HG03378 (cell line): ENCODE measurements at regions not wholly inside any gene's neighbourhood (a gene's known extent, or its start where the extent isn't known, plus 50 kb on each side); places are given as distances from the start of the nearest gene placed in this dataset.

Experiments used
- ATAC-seq: cut with Tn5 transposase; IDR thresholded peaks from one replicate; pipeline ENCODE4 v1.9.1; 2021; ENCODE audit warnings: mild to moderate bottlenecking, moderate library complexity; ENCODE audit not compliant: unreplicated experiment

DNA sequence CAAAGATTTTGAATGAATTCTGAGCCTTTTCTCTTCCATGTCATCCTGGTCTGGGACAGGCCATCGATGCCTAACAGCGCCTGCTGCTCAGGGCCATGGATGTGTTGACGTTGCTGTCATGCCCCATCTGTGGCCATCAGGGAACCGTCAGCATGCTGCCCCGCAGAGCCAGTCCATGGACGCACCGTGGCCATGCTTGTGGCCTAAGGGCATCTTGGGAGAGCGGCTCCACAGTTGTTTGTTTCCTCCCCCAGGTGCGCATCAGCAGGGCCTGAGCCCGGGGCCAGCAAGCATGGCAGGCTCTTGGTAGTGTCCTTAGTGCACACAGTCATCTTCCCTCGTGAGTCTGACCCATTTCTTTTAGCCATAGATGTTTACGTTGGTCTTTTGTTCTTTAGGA, 142.7 kb downstream of the VAPA start:
- no peak for ATAC-seq

DNA sequence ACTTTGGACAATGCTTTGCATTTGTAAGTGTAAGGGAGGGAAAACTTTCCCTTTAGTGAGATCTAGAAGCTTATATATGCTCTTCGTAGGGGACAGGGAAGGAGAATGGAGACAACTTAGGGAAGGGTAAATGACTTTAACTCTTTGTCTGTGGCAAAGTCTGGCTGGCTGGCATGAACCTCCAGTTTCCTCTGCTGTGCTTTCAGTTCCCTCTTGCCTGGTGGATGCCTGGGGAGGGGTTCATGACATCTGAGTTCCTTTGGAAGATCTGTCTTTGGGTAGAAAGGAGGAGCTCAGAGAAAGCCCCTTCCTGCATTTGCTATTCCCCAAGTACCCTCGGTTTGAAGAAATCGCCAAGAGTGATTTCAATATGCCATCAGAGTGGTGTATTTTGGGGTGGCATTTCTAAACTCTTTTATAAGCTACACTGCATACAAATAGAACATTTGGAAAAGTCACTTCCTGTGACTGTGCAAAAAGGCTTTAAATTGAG, 143.6 kb downstream of the VAPA start:
- ATAC-seq: no peak

DNA sequence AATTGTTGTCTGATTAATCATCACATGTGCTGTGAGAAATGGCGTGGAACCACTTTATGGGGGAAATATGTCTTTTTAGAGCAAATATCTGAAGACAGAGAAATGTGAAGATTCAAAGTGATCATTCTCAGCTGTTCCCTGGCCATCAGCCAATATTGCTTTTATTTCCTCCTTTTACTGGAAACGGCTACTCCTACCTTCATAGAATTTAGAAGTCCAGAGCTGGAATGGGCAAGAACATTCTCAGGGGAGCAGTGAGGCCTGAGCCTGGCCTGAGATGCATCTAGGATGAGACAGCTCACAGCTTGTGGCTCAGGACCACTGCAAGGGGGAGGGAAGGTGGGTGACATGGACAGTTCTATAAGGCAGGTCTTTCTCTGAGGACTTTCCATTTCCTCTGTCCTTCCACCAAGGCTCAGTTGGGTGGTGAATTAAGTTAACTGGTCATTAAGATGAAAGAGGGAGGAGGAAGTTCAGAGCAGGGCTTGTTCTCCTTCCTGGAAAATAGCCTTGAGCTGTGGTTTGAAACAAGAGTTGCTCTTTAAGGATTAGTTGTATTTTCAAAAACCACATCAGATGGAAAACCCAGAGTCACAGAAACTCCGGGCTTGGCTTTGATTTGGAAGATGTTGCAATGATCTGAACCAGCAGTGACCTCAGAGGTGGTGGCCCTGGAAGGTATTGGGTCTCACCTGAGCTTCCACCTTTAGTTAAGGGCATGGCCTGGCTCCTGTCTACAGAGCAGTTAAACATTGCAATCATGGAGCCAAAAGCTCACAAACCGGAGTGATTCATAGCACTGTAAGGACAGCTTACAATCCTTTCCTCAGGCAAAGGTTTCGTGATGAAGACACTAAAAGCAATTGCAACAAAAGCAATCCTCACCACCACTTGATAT, 144.3 kb downstream of the VAPA start:
- ATAC-seq: no peak

DNA sequence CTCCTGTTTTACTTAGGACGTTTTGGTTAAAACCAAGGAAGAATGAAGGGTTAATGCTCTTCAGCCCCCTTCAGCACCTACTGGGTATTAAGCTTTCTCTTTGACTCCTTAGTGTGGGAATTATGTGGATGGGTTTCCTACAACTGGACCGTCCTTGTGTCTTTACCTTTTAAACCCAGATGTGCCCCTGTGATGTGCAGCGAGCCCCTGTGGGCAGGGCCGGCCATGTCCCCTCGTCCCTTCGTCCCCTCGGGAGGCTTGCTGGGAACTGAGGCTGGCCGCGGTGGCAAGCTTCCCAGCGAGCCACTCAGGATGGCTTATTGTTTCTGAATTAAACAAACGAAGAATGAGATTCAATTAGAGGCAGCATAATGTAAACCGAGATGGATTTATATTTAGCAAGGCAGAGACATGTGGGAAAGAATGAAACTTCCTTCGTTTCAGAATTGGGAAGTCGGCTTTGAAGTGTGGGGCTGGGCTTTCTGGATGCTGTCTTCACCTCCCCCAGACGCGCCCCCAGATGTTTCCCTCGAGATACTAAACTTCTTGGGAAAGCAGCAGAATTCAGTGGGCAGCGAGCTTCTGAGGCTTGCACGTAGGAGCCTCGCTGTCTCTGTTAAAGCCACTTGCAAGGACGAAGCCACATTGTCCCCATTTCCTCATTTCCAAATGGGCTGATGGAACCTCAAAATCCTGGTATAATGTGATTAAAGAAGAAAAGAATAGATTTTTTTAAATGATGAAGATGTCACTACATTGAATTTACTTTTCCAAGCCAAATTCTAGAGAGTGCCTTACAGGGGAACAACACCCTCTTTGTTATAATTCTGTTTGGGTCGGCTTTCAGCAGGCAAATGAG, 146.0 kb downstream of the VAPA start:
- ATAC-seq: no peak

DNA sequence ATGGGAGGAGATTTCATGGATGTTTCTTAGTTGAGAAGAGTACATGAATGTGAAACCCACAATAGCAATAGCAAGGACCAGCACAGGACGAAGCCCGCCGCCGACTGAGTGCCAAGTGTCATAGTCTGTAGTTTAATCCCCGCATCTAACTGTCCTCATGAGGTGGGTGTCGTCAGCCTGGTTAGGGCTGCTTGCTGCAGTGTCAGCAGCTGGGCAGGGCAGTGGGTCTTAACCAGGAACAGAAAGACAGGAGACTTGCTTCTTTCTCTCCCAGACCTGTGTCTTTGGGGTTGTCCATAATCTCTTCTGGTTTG, 146.6 kb downstream of the VAPA start:
- ATAC-seq: no peak

DNA sequence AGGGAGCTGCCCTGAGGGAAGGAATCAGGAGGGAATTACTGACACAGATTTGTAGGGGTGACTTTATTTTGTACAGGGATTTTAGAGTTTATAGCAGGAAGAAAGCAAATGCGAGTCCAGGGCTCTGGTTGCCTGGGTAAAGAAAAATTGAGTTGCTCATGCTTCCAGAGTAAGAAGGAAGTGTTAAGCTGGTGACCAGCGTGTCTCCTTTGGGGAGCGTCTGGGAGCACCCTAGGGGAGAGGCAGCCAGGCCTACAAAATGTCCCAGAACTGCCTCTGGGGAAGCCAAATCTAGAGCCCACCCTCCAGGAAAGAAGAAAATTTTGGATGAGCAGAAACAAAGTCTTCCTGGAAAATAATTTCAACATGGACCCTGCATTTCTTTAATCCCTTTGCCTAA, 147.0 kb downstream of the VAPA start:
- ATAC-seq: no peak

DNA sequence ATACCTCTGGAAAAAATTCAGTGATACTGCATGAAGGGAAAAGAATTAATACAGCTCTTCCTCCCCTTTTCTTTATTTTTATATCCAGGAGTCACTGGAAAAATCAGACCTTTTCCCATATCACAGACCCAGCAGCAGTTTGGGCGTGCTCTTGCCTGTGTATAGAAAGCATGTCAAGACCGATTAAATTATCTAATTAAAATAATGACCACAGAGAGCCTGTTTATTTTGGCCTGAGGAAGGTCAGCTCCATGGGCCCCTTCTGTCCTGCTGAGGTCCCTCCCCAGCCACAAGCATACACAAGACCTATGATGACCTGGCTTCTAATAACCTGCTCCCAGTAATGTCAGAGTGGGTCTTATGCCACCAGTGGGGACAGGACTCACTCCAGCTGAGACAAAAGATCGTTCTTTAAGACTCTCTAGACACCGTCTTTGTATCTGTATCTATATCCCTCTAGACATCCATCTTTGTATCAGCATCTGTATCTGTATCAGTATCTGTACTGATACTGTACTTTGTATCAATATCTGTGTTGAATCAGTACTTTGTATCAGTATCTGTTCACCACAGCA, 147.8 kb downstream of the VAPA start:
- ATAC-seq: no peak

DNA sequence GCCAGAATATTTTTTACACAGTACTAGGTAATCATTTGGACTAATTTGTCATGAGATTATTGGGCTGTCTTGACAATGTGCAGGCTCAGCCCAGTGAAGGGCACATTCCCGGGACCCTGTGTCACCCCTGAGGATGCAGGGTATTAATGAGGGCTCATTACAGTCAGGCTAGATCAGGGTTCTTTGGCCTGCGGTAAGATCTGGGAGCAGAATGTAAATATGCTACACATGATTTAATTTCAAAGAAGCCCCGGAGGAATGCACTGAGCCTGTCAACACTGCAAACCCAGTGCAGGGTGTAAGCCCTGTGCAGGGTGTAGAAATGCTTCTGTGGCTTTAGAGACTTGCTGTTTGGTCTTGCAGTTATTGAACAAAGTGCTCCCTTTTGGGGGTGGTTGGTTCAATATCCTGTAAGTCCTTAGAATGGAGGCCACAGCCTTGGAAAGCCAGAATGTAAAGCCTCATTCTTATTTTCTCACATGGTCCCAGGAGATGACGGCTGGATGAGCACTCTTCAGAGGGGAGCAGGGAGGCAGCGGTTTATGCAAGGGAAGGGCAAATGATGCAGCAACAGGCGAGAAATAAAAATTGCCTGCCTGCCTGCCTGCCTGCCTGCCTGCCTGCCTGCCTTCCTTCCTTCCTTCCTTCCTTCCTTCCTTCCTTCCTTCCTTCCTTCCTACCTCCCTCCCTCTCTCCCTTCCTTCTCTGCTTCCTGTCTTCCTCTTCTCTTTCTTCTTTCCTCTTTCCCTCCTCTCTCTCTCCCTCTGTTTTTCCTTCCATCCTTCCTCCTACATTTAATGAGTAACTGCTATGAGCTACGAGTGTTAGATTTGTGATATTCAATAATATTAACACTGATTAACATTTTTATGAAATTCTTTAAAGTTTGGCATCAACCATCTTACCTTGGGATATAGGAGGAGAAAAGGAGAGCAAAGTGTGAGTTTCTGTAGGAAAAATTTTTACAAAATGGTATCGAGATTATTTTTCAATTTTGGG, 148.8 kb downstream of the VAPA start:
- ATAC-seq: no peak

DNA sequence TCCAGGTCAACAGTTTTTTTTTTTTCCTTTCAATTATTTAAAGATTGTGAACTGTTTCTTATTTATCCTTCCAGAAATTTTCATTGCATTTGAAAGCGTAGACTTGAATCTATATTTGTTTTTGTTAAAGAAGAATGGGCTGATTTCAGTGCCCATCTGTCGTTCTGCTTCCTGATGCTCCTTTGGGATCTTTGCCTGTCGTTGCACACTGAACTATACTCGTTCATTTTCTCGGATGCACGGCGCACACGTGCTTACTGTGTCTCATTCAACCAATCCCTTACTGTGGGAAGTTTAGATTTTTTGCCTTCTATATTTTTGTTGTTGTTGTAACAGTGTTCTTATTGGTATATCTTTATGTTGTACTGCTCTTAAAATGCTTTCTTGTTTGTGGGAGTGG, 149.7 kb downstream of the VAPA start:
- ATAC-seq: no peak

DNA sequence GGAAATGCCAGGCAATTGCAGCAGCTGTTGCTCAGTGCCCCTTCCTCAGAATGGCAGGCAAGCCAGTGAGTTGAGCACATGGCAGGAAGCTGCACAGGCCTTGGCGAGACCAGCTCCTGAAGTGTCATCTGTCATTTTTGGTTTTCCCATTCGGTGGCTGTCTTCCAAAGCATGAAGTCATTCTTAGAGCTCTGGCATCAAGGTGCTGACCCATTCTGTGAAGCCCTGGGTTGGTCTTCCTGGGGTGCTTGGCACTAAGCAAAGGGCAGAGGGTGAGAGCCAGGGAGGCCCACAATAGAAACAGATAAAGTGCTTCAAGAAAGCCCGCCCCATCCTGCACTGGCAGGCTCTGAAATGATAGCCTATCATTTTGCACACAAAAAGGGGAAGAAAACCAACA, 150.5 kb downstream of the VAPA start:
- ATAC-seq: no peak

DNA sequence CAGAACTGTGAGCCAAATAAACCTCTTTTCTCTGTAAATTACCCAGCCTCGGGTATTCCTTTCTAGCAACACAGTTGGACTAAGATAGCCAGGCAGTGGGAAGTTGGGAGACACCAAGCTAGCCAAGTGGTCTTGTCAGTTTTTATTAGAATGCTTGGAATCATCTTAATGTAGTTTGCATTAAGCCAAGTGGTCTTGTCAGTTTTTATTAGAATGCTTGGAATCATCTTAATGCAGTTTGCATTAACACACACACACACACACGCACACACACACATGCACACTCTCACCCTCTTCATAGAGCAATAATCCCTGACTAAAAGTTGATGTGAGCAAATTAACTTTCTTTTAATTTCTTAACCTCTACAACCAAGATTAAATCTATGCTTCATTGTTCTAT, 151.5 kb downstream of the VAPA start:
- ATAC-seq: no peak

DNA sequence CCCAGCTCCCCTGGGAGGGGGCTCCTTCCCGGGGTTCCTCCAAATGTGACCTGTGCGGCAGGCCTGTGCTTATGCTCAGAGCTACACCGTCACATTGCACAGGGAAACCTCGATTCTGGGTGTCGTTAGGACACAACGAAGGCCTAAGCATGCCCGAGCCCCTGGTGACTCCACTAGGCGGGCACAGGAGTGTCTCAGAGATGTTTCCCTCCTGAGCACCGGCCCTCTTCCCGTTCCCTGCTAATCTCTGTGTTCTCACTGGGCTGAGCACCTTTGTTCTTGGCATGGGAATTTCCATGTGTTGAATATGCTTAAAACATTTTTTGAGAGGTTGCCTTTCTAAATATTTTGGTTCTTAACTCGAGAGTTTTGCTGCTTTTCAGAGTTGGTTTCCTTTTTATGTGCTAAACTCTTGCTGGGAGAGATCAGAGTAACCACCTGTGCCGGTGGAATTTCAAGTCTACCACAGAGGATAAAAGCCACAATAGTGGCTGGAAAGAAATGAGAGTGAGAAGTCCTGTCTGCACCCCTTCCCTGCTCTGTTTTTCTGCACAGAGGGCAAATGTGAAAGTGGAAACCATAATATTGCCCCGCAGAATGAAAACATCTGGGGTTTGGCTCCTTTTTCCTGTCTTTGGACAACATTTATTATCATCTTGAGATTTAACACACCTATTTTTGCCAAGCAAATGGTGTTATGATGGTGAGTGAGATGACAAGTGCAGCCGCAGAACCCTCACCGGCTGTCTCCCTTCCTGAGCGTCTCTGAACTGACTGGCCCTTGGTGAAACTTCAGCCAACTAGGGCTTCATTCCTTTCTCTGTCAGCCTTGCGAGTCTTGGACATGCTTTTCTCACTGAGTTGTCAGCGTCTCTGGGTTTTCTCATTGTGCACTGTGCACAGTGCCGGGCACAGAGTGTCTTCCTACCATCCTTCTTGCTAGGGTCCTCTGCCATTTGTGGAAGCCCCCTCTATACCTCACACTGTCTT, 154.1 kb downstream of the VAPA start:
- no peak for ATAC-seq

DNA sequence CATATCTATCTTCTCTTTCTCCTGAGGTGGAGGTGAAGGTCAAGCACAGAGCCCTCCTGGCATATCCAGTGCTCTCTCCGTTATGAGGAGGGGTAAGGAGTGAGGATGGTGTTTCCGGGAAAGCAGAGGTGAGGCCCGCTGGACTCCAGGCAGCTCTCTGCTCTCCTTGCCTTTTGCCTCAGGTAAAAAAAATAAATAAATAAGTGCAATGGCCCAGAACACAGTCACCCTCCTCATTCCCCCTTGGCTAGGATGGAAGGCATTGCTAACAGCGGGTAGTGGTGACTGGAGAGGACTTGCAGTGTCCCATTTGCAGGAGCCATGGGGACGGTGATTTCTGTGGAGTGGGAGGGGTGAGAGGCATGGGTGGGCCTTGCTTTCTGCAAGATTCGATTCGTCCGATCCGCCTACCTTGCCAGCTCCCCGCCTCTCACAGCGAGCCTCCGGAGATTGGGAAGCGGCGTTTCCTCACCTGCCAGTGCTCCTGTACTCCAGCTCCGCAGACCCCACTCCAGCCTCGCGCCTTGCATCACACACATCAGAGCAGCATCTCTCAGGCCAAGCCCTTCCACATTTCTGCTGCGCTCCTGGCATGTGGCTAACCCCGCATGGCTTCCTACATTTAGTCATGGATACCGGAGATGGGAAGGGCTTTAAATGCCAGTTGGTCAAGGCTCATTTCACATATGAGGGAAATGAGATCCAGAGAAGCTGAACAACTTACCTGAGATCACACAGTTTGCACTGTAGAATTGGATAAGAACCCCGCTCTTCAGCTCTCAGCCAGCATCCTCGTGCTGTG, 155.2 kb downstream of the VAPA start:
- no peak for ATAC-seq

DNA sequence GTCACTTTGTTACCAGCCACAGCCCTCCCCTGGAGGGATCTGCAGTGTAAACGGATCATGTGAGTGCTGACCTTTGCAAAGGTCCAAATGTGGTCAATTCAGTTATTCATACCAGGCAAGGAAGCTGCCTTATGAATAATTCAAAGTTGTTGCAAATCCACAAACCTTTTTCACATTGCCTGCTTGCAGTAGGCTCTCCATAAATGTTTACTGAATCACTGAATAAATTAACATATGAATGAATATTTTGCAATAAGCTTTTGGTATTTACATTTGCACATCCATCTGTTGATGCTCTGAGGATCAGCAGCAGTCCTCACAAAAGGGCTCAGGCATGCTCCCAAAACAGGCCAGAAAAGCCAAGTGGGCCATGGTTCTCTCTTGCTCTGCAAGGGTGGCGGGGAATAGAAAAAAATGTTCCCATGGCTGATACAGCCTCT, 156.8 kb downstream of the VAPA start:
- no peak for ATAC-seq

DNA sequence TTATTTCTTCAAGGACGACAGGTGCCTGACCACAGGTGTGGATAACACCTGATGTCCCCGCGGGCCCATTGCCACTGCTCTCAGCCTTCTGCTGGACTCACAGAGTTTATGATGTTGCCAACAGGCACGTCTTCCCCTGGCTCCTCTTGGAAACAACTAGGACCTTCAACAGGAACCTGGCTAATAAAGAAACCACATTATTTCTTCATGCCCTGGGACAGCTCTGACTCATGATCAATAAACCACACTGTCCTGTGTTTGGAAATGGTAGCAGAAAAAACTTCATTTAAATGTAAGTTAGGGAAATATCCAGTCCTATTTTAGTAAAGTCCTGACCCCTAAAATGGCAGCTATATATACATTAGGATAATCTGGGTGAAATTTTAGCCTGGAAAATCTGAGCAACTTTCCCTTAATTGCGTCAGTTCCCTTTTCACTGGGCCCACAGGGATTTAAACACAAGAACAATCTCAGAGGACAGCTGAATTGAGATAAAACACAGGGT, 158.9 kb downstream of the VAPA start:
- ATAC-seq: no peak

DNA sequence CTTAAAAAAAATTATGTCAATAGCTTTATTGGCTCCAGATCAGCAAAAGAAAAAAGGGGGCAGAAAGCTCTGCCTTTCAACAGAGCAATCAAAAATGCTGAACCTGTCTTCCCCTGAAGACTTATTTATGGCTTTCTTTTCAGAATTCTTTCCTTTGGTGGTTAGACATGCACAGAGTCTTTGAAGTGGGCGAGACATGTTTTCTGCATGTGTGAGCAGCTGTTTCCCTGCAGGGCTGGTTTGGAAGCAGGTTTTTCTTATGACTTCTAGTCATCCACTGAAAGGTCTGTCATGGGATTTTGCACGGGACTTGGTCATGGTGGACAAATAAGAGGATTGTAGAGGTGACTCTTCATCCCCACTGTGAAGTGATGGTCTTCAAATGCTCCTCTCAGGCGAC, 160.3 kb downstream of the VAPA start:
- no peak for ATAC-seq

DNA sequence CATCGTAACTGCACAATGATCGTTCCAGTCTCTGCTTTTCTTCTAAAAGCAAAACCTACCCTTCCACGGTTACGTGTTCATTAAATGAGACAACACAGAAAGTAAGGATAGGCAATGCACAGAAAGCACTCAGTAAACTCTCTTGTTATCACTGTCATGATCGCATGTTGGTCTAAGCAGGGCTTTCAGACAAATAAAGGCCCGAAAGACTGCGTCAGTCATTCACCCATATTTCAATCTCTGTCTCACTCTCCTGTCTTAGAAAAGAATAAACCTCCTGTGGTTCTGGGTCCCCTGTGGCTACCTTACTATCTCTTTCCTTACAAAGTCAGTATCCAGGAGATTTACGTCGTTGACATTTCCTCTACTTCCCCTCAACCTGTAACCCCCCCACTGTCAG, 160.9 kb downstream of the VAPA start:
- no peak for ATAC-seq

DNA sequence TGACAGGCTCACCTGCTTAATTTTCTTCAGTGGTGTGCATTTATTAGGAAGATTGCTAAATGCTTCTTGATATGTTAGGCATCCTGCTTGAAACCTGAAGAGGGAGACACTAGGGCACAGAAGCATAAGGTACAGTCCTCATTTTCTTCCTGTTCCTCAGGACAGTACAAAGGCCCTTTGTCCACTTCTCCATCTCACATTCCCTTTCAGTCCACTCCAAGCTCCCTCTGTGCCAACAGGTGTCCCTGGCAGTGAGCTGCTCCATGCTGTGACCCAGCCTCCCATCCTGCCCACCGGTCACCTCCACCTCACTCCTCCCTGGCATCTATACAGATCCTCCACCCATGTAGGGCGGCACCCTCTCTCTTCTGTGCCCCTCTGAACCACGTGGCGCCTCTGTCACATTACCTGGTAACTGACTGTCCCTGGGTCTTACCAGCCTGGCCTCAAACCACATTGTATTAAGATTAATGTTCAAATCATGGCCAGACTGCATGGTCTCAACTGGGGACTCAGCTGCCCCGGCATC, 162.8 kb downstream of the VAPA start:
- ATAC-seq: no peak
